Retina (tissue), 1 donor: ENCODE measurements at regions not wholly inside any gene's neighbourhood (a gene's known extent, or its start where the extent isn't known, plus 50 kb on each side); places are given as distances from the start of the nearest gene placed in this dataset.
A peak's percentile ranks its signal among the peaks of the same experiment; 100 is the strongest.

Experiments
- DNase-seq: peaks from one replicate; pipeline ENCODE4 v3.0.0-alpha.2; 2016

DNA sequence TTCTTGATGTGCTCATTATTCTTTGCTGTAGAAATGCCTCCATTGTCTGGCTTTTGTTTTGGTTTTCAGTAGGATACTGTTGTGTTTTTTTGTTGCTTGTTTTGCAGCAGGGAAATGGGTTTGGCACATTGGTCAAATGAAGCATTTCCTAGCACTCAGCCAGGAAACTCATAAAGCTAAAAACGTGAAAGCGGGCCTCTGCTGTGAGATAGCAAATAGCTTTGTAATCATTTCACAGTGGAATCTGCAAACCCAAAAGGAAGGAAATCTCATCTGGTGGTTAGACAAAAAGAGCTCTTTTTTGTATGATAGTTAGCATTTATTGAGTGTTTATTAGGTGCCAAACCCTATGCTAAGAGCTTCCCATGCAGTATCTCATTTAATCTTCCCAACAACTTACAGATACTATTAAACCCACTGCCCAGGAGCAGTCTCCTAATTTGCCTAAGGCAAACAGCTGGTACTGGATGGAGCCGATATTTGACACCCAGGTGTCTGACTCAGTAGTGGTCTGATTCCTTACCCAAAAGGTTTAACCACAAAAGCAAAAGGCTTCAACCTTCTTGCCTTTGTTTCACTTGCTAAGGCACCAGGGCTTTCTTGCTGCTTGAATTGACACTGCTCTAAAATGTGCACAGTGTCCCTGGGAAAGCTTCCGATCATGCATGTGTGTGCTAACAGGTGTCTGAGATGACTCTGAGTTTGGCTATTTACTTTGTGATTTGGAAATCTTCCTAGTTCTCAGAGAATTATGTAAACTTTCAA lies 527.9 kb upstream of the MDFIC2 start:
- DNase-seq: no peak

DNA sequence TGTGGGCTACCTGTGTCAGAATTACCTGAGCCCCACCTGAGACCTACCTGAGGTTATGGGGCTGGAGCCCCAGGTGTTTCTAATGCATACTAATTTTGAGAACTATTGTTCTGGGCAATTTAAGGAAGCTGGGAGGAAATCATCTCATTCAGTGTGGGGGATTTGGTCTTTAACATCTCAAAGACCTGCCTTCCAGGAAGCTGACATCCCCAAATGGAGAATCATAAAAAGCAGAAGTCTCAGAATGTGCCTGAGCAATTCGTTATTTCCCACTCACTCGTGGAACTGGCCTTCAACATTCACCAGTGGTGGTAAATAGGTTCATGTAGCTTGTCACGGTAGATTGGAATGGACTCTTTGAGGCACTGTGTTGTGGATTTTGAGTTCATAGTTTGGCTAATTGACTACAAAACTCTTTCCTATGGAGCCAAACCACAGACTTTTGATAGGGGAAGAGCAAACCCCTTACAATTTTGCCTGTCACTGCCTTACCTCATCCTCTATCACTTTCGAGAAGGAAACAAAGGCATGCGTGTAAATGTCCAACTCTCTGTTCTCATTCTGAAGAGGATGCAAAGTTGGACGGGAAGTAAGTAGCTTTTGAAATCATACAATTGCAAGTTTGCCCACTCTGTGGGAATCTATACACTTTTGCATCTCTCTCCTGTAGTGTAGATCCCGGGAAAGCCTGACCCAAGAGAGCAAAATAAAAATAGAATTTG lies 521.0 kb upstream of the MDFIC2 start:
- DNase-seq: no peak

DNA sequence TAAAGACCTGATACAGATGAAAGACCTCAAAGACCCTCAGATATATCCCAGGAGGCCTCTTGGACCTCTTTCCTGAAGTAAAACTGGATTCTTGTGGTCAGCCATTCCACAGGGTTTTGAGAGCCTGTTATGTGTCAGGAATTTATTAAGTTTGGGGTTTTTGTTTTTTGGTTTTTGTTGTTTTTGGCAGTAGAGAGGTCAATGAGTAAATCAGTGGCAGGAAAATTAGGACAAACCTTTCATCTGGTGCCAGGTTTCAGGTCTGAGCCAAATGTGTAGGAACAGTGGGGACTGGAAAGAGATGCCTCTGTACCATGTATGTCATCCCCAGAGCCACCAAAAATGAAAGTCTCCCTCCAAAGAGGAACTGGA lies 520.4 kb upstream of the MDFIC2 start:
- no peak for DNase-seq

DNA sequence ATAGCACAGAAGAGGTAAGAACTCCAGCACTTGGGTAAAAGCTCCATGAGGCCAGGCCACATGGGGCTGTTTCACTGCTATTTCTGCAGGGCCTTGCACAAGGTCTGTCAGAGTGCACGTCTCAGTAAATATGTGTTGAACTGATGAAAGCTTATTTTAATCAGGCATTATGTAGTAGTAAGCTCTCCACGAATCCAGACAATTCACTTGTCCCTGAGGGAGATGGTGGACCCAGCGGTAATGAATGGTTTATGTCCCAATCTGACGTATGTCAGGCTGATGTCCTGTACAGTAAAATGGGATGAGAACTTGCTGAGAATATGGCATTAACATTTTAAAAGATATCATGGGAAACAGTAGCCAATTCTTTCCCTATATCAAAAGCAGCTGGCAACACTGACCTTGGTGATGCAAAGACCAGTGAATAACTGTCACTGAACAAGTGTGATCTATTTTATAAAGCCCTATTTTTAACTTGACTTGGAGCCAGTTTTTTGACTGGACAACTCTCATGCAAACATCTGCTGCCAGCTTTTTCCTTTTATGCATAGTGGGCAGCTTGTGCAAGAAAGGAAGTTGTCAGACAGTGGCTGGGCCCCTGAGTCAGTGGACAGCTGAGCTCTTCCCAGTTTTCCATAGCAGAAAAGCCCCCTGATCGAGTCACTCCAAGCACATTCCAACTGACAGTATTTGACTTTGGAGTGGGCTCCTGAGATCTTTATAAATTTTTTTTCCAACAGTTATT lies 519.8 kb upstream of the MDFIC2 start:
- DNase-seq: no peak

DNA sequence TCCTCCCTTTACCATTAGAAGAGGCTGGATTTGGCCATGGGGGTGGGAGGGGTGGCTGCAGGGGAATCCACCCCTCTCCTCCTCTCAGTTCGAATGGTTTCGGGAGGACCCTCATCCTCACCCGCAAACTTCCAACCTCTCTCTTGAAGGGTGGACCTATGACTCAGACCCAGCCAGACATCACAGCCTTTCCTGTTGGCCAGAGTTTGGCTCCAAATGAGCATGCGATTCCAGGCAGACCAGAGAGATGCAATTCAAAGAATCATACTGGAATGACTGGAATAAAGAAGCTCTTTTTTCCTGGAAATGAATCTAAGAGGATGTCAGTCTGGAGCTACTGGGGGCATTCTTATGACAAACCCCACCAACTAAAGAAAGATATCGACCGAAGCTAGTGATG lies 516.7 kb upstream of the MDFIC2 start:
- no peak for DNase-seq

DNA sequence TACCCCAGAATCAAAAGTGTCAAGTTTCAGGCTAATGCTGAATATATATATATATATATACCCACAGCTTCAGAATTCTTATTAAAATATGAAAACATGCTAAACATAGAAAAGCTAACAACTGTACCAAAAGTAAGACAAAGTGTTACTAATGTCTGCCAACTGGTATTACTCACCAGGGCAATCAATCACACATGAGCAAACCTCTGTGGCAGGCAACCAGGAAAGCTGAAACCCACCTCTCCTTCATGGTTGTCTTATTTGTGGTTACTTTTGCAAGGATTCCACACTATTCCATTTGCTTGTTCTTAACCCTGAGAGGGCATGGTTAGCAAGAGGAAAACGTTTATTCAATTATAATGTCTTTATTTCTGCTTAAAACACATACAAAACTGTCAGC lies 512.3 kb upstream of the MDFIC2 start:
- no peak for DNase-seq

DNA sequence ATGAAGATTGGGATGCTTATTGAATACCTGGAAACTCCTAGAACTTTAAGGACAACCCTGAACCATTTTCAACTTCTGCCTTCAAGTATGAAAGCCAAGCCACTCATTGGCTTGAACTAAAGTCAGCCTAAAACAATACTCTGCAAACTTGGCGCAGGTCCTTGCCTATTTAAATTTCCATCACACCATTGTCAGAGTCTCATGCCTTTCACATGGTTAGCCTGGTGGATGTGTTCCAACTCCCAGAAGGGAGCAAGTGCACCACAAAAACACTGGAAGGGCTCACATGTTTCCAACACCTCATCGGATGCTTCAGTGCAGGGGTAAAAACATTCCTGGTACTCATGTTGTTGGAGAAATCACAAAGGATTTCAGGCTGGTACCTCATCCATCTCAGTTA lies 511.6 kb upstream of the MDFIC2 start:
- DNase-seq: no peak

DNA sequence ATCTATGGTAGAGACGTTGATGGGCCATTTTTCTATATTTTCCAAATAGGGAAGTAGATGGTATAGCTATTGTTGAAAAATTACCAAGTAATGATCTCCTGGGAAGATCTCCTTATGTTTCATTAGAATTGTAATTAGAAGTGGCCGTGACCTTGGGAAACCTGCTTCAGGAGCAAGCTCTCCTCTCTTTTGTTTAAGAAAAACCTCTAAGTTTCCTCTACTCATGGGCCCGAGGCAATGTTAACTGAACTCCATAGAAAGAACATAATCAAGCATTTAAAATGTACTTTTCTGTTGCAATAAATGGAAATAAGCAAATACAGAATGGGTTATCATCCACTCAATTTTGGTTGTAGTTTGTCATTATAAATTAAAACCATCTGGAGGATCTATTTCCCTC lies 511.2 kb upstream of the MDFIC2 start:
- no peak for DNase-seq

DNA sequence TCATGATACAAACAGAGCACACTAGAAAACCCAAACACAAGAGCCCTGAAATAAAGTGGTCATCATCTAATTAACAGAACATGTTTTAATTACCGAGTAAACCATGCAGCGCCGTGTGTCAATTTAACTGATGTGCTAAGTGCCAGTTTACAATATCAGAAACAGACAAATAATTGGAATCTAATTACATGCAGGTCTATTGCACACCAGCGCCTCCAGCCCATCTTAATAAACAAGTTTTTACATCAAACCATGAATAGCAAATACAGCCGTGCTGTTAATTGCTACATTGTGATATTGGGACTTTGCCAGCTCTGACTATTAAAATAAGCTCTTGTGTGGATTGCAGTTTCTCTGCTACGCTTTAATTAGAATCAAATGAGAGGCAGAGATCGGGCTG lies 510.2 kb upstream of the MDFIC2 start:
- peak; percentile 42 for DNase-seq

DNA sequence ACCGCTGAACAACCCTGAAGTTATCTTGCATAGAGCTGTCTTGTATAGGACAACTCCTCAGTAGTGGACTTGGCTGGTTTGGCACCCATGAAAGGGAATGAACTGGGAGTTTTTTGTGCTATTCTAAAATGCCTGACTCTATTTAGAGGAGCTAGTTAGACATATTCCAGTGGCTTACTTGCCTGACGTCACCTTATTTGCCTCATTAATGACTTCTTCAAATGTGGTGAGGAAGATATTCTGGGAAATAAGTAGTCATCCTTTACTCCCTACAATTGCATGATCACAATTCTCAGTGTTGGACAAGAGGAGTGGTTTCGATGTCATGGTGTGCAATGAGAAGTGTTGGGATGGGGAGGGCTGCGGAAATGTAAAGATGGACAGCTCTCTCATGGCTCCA lies 509.2 kb upstream of the MDFIC2 start:
- DNase-seq: no peak

DNA sequence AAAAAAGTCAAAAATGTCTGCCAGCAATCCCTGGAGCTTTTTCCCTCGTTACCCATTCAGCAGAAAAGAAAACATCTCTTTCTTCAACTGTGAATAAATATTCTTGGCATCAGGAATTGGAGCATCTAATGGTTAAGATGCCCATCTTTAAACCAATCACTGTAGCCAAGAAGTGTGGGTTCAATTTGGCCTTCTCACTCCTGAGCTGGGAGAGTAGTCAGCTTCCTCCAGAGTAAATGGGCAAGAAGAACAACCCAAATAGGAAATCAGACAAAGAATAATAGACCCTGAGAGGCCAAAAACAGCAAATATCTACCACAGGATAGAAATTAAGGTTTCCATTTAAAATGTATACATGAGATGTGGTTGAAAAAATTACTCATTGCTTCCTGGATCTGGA lies 508.0 kb upstream of the MDFIC2 start:
- DNase-seq: no peak

DNA sequence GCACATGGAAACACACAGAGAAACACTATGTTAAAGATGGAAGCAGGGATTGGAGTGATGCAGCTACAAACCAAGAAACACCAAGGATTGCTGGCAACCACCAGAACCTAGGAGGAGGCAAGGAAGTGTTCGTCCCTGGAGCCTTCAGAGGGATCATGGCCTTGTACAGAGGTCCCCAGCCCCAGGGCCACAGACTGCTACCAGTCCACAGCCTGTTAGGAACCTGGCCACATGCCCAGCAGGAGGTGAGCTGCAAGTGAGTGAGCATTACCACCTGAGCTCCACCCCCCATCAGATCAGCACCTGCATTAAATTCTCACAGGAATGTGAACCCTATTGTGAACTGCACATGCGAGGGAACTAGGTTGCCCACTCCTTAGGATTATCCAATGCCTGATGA lies 505.7 kb upstream of the MDFIC2 start:
- DNase-seq: no peak

DNA sequence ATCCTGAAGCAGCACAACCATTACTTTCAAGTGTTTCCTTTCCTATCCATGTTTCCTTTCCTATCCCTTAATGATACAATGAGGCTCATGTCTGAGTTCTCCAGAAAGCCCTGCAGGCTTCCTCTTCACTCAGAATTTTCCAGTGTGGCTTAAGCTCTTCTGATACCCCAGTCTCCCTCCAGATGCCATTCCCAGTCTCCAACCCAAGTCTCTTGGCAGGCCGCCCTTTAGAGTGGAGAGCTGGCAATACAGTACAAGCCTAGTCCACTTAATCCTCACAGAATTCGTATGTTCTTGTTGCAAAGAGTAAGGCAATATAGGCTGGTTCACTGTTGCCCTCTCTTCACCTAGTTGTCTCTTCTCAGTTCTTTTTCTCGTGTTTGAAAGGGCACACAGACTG lies 503.9 kb upstream of the MDFIC2 start:
- no peak for DNase-seq

DNA sequence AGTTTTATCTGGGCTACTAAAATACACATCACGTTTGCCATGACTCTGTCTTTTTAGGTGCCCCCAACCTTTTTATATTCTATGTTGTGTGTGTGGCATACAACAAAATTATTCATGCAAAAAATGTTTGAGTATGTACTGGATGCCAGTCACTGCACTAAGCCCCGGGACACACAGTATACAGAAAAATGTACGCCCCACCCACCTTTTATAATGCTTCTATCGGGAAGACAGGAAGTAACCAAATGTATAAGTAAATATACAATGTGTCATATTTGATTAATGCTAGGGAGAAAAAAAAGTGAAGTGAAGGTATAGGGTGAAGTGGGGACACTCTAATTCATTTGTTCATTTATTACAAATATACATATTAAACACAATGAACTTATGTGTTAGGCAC lies 503.4 kb upstream of the MDFIC2 start:
- DNase-seq: no peak

DNA sequence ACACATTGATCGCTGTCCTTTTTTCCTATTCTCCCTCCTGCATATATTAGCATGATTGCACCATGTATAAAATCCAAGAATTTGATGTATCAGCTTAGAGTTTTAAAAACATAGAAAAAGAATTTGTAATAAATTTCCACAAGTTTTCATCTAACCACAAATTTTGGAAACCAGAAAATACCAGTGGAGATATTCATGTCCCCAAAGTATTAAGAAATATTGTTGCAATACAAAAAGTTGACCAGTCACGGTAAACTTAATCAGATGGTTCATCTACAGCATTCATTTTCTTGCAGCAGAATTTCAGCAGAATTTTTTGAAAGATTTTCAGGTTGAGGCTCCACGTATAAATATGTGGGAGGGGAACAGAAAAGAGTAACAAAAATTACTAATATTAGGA lies 500.9 kb upstream of the MDFIC2 start:
- no peak for DNase-seq

DNA sequence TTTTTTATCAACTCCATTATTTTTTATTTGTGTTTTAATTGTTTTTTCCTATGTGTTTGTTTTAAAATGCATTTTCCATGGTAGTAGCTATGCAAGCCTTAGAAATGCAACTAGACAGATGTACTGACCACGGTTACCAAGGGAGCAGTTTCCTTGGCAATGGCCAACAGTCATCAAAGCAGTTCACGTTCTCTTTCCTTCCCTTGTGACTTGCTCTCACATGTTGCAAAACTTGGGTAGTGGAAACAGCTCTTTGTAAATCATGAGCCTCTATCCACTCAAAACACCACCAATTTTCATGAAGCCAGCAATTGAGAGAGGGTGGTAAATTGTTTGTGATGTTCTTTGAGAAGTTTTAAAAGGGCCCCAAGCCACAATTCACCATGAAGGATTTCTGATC lies 499.4 kb upstream of the MDFIC2 start:
- DNase-seq: no peak

DNA sequence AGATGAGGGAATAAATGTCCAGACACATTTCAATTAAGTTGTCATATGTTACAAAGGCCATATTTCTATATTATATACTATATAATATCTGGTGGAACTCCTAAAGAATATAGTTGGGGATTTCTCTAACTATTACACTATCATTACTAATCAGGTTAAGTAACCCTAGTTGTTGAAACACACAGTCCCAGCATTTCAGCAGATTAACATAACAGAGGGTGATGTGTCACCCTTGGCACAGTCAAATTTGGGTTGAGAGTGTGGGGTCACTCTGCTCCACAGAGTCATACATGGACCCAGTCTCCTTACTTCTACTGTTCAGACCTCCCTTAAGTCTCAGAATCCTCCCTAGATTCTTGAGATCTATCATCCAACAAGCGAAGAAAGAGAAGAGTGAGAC lies 496.4 kb upstream of the MDFIC2 start:
- no peak for DNase-seq

DNA sequence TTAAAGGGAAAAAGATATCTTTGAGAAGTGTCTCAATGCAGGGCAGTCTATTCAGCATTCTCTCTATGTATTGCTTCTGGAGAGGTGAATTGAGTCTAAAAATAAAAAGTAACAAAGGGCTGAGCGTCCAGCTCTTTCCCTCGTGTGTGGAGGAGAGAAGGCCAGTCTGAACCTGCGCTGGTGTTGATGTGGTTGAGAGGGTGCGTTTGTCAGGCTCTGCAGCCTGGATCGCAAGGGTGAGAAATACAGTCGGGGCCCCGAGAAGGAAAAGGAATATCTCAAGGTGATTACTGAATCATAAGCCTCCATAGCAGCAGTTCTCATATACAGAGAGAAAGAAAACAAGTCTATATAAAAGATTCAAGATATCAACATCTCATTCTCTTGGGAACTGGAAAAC lies 494.1 kb upstream of the MDFIC2 start:
- no peak for DNase-seq

DNA sequence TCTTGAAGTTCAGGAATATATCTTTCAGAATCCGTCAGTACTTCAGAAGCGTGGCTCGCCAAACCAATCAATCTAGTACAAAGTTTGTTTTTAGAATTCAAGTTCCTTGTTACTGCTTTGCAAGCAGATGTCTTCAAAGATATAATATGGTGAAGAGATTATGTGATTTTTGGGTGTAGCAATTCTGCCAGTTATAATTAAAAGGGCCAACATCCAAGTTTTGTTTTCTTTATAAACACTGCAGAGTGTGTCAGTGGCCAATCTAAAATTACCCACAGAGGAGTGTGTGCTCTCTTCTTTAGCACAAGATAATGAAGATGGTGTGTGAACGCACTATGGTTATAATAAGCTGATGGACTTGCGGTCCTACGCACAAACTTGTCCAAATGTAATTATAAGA lies 493.6 kb upstream of the MDFIC2 start:
- DNase-seq: no peak

DNA sequence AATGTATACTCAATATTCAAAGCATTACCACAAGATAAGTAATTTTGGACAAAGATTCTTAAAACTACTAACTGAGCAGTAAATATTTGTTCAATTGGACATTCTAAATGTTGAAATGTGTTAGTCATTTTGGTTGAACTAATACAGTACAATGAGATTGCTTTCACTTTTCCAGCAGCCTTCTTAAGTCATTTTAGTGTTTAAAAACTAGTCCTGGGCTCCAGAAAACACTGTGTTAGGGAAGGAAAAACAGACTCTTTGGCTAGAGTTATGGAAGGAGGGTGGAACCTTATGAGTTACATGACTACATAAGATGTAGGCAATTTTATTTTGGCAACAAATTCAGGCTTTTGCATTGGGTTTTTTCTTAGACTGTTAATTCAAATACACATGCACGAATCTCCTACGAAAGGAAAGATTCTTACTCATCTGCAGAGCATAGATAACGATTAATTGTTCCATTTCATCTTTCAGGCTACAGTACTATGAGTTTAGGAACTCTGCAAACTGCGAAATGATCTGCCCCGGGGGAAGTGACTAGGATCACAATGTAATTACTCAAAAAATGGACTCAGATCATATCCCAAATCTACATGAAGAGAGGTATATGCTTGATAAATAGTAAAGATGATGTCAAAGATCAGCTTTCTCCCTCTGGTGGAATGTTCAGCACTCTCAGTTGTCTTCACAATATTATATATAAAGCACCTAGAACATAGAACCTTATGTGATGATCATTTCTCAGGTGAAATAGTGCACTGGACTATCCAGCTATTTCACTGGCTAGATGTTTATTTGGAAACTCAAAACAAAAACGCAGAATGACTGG lies 492.8 kb upstream of the MDFIC2 start:
- no peak for DNase-seq

DNA sequence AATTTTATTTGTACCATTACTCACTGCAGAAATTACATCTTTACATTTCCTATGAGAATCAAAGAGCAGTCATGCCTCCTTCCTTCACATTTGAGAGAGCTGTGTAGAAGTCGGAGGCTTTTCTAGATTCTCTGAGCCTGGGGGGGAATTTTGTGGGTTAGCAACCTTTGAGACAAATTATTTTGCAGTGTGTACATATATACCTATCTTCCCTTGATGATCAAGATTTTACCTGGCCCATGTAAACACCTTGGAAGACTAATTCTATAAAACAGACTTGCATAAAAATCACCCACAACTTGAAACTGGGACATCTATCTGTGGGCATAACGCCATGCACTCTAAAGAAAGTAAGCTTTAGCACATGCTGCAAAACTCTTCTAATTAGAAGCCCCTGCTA lies 491.5 kb upstream of the MDFIC2 start:
- DNase-seq: no peak

DNA sequence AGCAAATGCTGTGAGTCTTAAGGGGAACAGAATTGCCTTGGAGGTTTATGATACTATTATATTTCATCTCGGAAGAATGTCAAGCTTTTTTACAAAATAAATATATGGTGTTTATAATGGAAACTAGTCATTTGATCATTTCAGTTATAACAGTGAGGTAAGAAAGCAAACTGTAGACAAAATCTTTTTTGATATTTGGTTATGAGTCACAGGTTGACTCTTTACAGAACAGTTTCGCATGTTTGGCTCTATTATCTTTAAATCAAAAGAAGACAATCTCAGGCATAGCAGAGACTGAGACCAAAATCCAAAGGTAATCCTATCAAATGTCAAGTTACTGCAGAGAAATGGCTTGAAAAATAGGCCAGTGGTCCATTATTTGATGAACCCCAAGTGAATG lies 490.9 kb upstream of the MDFIC2 start:
- DNase-seq: no peak

DNA sequence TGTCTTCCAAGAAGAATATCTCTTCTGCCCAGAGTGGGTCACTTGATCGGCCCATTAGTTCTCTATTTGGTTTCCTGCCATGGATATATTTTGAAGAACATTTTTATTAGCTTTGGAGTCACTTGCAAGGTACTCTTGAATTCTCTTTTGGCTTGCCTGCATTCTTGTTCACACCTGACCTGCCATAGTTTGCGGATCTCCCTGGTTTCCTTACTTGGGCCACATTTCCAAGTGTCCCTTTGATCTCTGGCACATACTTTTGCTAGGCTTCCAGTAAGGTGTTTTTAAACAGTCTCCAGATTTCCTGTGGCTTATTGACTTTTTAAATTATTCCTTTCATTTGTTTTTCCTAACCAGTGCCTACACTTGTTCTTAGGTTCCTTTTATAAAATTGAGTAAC lies 488.5 kb upstream of the MDFIC2 start:
- no peak for DNase-seq
